ENCODE measurements at regions not wholly inside any gene's neighbourhood (a gene's known extent, or its start where the extent isn't known, plus 50 kb on each side); places are given as distances from the start of the nearest gene placed in this dataset.

- no peak for DNase-seq (ENCODE audit: extremely low read depth, low read depth)
- no peak for TF ChIP-seq CTCF (IDR thresholded peaks at IDR 0.05; ENCODE audit: low read depth, low read length)
Observed at GRCh38 chr6:5871296-5871695, 135.4 kb downstream of the NRN1 start.

GRCh38 chr6:5869676-5870075 lies 137.0 kb downstream of the NRN1 start:
- TF ChIP-seq CTCF (IDR thresholded peaks at IDR 0.05; ENCODE audit: low read depth, low read length), result no peak
- no peak for DNase-seq (ENCODE audit: extremely low read depth, low read depth)

GRCh38 chr6:5869261-5869660 lies 137.5 kb downstream of the NRN1 start:
- TF ChIP-seq CTCF (IDR thresholded peaks at IDR 0.05; ENCODE audit: low read depth, low read length), result no peak
- no peak for DNase-seq (ENCODE audit: extremely low read depth, low read depth)

- no peak for TF ChIP-seq CTCF (IDR thresholded peaks at IDR 0.05; ENCODE audit: low read depth, low read length)
- no peak for DNase-seq (ENCODE audit: extremely low read depth, low read depth)
Observed at GRCh38 chr6:5866547-5867051, 140.1 kb downstream of the NRN1 start.

- no peak for TF ChIP-seq CTCF (IDR thresholded peaks at IDR 0.05; ENCODE audit: low read depth, low read length)
Observed at GRCh38 chr6:5865506-5866031, 141.2 kb downstream of the NRN1 start.

GRCh38 chr6:5860849-5861248 lies 145.9 kb downstream of the NRN1 start:
- DNase-seq (ENCODE audit: extremely low read depth, low read depth), result no peak
- TF ChIP-seq CTCF (IDR thresholded peaks at IDR 0.05; ENCODE audit: low read depth, low read length), result no peak

More at GRCh38 chr6:5865506-5866031, 141.2 kb downstream of the NRN1 start:
- no peak for DNase-seq (ENCODE audit: extremely low read depth, low read depth)

GRCh38 chr6:5855787-5856470 lies 150.8 kb downstream of the NRN1 start:
- DNase-seq (ENCODE audit: extremely low read depth, low read depth), result no peak
- no peak for TF ChIP-seq CTCF (IDR thresholded peaks at IDR 0.05; ENCODE audit: low read depth, low read length)
